Suppressor macrophage treated with lipopolysaccharide for 1 hour (primary cell): ENCODE measurements at regions not wholly inside any gene's neighbourhood (a gene's known extent, or its start where the extent isn't known, plus 50 kb on each side); places are given as distances from the start of the nearest gene placed in this dataset.
"Not testable (repeated sequence)": the region's sequence is repeated elsewhere in the genome, so short reads cannot be mapped to it uniquely, and the experiment has no call there.

Experiments
- DNase-seq, 3 donors: peaks; one replicate each; pipeline ENCODE4 v3.0.0-alpha.2; 2020 to 2022

GRCh38 chr3:75840160-75840559 is 54.8 kb upstream of the ZNF717 start:
- DNase-seq: not testable (repeated sequence)

- DNase-seq: not testable (repeated sequence)
Observed at GRCh38 chr3:75850301-75851008, 65.1 kb upstream of the ZNF717 start.

- no peak for DNase-seq
Observed at GRCh38 chr3:75863130-75863529, 77.8 kb upstream of the ZNF717 start.

- no peak for DNase-seq
Observed at GRCh38 chr3:75863878-75864277, 78.5 kb upstream of the ZNF717 start.

- DNase-seq: not testable (repeated sequence)
Observed at GRCh38 chr3:75883719-75884118, 98.4 kb upstream of the ZNF717 start.

- no peak for DNase-seq
Observed at GRCh38 chr3:75886971-75887526, 101.7 kb upstream of the ZNF717 start.

- no peak for DNase-seq
Observed at GRCh38 chr3:75894234-75894633, 108.9 kb upstream of the ZNF717 start.

- no peak for DNase-seq
Observed at GRCh38 chr3:75896265-75896664, 110.9 kb upstream of the ZNF717 start.

- not testable (repeated sequence) for DNase-seq
Observed at GRCh38 chr3:75901446-75901845, 116.1 kb upstream of the ZNF717 start.

GRCh38 chr3:75906555-75907112 is 121.3 kb upstream of the ZNF717 start:
- DNase-seq: no peak

GRCh38 chr3:75913800-75914350 is 128.5 kb upstream of the ZNF717 start:
- no peak for DNase-seq

GRCh38 chr3:75914741-75915140 is 129.4 kb upstream of the ZNF717 start:
- not testable (repeated sequence) for DNase-seq

GRCh38 chr3:75938921-75939320 is 153.6 kb upstream of the ZNF717 start:
- DNase-seq: no peak

- no peak for DNase-seq
Observed at GRCh38 chr3:75951941-75952340, 166.6 kb upstream of the ZNF717 start.

- DNase-seq: not testable (repeated sequence)
Observed at GRCh38 chr3:75960031-75960430, 174.7 kb upstream of the ZNF717 start.

GRCh38 chr3:75962054-75962453 is 176.7 kb upstream of the ZNF717 start:
- not testable (repeated sequence) for DNase-seq

GRCh38 chr3:75967071-75967470 is 181.7 kb upstream of the ZNF717 start:
- no peak for DNase-seq

GRCh38 chr3:75978686-75979085 is 193.3 kb upstream of the ZNF717 start:
- no peak for DNase-seq

- DNase-seq: no peak
Observed at GRCh38 chr3:75981401-75981800, 196.1 kb upstream of the ZNF717 start.

- no peak for DNase-seq
Observed at GRCh38 chr3:75982151-75982550, 196.8 kb upstream of the ZNF717 start.

- no peak for DNase-seq
Observed at GRCh38 chr3:75983111-75983510, 197.8 kb upstream of the ZNF717 start.

GRCh38 chr3:75983609-75984290 is 198.4 kb upstream of the ZNF717 start:
- no peak for DNase-seq

GRCh38 chr3:75985432-75985831 is 200.1 kb upstream of the ZNF717 start:
- DNase-seq: no peak

- no peak for DNase-seq
Observed at GRCh38 chr3:76010252-76010651, 224.9 kb upstream of the ZNF717 start.
